KBM-7 (cell line): ENCODE measurements at regions not wholly inside any gene's neighbourhood (a gene's known extent, or its start where the extent isn't known, plus 50 kb on each side); places are given as distances from the start of the nearest gene placed in this dataset.
A peak's percentile ranks its signal among the peaks of the same experiment; 100 is the strongest.
"Not testable (repeated sequence)": the region's sequence is repeated elsewhere in the genome, so short reads cannot be mapped to it uniquely, and the experiment has no call there.

Source experiments
- DNase-seq: peaks from one replicate; pipeline ENCODE4 v3.0.0-alpha.2; 2015
- in situ Hi-C: fragments of 300-500 bp; cut with MboI; formaldehyde crosslinking; loops from 2 replicates; pipeline ENCODE4 v1.14.3; 2020; ENCODE audit warnings: low sequenced_read_pairs, low pct_unique_long_range_greater_than_20kb, mixed read lengths

DNA sequence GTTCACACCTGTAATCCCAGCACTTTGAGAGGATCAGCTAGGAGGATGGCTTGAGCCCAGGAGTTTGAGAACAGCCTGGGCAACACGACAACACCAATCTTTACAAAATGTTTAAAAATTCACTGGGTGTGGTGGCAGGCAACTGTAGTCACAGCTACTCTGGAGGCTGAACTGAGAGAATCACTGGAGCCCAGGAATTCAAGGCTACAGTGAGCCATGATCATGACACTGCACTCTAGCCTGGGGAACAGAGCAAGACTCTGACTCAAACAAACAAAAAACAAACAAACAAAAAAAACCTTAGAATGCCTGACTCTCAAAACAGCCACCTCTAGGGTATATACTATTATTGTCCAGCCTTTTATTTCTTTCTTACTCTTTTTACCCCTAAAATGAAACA lies 56.5 kb upstream of the PAPSS2 start:
- no peak for DNase-seq
- in situ Hi-C loops = no loop called here

DNA sequence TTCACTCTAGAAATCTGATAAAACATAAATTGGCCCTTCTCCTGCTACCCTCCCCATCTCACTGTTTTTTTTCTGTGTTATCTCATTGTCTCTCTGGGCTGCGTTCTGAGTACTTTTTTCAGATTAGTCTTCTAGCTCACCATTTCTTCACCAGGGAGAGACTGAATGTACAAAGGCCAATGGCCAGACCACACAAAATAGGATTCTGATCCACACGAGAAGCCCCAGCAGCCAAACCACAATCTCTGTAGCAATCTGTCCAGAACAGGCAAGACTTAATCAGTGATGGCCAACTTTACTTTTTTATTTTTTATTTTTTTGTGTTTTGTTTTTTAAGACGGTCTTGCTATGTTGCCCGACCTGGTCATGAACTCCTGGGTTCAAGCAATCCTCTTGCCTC lies 55.9 kb upstream of the PAPSS2 start:
- in situ Hi-C loops = no loop called here

DNA sequence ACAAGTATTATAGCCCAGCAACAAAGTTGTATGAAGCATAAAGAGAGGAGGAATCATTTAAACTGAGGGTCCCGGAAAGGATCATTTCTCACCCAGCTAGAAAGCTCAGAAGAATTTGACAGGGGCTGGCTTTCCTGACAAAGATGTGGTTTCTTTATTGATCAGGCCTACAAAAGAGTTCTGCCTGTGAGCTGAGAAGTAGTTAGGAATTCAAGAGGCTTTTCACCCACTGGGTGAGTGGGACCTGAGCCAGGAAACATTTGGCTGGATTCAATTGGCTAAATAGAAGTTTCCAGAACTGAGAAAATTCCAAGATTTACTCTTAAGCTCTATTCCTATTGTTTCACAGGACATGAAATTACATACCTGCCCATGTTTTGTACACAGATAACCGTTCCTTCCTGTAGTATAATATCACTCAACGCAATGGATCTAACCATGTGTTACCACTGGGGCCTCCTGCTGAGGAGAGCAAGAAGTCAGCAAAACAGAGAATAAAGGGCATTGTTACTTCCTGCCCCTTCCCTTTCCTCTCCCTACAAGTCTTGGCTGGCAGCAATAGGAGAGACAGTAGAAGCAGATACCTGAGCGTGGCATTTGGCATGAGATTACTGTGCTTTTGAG lies 53.9 kb upstream of the PAPSS2 start:
- in situ Hi-C loops = no loop called here
- peak; percentile 3 for DNase-seq

More for the DNA sequence above, 55.9 kb upstream of the PAPSS2 start:
- DNase-seq = no peak

DNA sequence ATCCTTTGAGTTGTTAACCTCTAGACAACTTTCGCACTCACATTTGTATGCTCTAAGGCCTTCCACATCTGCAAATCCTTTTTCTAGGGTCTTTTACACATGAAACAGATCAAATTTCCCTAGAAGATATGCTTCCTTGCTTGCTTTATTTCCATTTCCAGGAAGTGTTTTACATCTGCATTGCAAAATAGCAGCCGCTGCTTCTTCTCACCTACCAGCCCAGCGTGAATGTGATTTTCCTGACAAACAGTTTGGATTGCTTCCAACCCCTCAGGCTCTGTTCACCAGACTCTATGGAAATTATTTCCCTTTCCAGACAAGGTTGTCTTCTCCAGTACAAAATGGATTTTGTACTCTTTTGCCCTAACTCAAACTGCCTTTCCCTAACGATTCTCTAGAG lies 50.9 kb upstream of the PAPSS2 start:
- no peak for DNase-seq
- in situ Hi-C loops = no loop called here

DNA sequence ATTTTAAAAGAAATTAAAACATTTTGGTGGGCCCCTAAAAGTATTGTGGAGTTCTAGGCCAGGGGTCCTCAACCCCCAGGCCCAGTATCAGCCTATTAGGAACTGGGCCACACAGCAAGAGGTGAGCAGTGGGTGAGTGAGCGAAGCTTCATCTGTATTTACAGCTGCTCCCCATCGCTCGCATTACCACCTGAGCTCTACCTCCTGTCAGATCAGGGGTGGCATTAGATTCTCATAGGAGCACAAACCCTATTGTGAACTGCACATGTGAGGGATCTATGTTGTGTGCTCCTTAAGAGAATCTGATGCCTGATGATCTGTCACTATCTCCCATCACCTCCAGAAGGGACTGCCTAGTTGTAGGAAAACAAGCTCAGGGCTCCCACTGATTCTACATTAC lies 50.1 kb upstream of the PAPSS2 start:
- DNase-seq, in situ Hi-C loops: not testable (repeated sequence)
